GM23248 (cell line): ENCODE measurements at regions not wholly inside any gene's neighbourhood (a gene's known extent, or its start where the extent isn't known, plus 50 kb on each side); places are given as distances from the start of the nearest gene placed in this dataset.

Source experiments
- EZH2 ChIP-seq: fragments of 200-600 bp; sonication (generic); IDR thresholded peaks from 2 replicates; pipeline ENCODE4 v1.6.1; 2018; ENCODE audit warnings: antibody characterized with exemption, mild to moderate bottlenecking; ENCODE audit not compliant: insufficient read depth, poor library complexity, severe bottlenecking
- EZH2phosphoT487 ChIP-seq: fragments of 200-600 bp; sonication (generic); IDR thresholded peaks from 2 replicates; pipeline ENCODE4 v1.6.1; 2018; ENCODE audit warnings: antibody characterized with exemption, moderate library complexity, mild to moderate bottlenecking, low read depth; ENCODE audit not compliant: insufficient read depth

GRCh38 chr17:21843318-21843865 is 151.1 kb downstream of the KCNJ18 start:
- no peak for TF ChIP-seq EZH2phosphoT487
- TF ChIP-seq EZH2, result no peak
